Choroid plexus epithelial cell (primary cell): ENCODE measurements at regions not wholly inside any gene's neighbourhood (a gene's known extent, or its start where the extent isn't known, plus 50 kb on each side); places are given as distances from the start of the nearest gene placed in this dataset.
"Not testable (repeated sequence)": the region's sequence is repeated elsewhere in the genome, so short reads cannot be mapped to it uniquely, and the experiment has no call there.

Experiments used
- DNase-seq: peaks from one replicate; pipeline ENCODE4 v3.0.0-alpha.2; 2010; ENCODE audit warnings: low read depth
- H3K4me3 ChIP-seq: 2 replicates; pipeline ENCODE4 v1.5.1; 2011; ENCODE audit warnings: low read depth, mild to moderate bottlenecking, control low read depth, low read length, moderate library complexity
- TF ChIP-seq, protein P1 (sequence below): conservative IDR thresholded peaks from 2 replicates; pipeline ENCODE4 v1.5.1; 2011; ENCODE audit warnings: low read depth, mild to moderate bottlenecking, control low read depth, inconsistent platforms, low read length, moderate library complexity

DNA sequence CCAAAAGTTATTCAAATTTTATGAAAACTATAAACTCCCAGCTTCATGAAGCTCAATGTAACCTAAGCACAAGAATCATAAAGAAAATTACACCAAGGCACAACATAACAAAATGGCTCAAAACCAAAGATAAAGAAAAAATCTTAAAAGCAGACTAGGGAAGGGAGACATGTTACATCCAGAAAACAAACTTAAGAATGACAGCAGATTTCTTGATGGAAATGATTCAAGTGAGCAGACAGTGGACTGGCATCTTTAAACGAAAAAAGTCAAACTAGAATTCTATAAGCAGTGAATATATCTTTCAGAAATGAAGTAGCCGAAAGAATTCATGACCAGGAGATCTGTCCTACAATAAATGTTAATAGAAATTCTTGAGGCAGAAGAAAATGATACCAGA lies 75.6 kb downstream of the SHANK2 start:
- DNase-seq: peak; percentile 6
- no peak overlapping the region for H3K4me3 ChIP-seq
- TF ChIP-seq, protein P1, sequence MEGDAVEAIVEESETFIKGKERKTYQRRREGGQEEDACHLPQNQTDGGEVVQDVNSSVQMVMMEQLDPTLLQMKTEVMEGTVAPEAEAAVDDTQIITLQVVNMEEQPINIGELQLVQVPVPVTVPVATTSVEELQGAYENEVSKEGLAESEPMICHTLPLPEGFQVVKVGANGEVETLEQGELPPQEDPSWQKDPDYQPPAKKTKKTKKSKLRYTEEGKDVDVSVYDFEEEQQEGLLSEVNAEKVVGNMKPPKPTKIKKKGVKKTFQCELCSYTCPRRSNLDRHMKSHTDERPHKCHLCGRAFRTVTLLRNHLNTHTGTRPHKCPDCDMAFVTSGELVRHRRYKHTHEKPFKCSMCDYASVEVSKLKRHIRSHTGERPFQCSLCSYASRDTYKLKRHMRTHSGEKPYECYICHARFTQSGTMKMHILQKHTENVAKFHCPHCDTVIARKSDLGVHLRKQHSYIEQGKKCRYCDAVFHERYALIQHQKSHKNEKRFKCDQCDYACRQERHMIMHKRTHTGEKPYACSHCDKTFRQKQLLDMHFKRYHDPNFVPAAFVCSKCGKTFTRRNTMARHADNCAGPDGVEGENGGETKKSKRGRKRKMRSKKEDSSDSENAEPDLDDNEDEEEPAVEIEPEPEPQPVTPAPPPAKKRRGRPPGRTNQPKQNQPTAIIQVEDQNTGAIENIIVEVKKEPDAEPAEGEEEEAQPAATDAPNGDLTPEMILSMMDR: no peak

DNA sequence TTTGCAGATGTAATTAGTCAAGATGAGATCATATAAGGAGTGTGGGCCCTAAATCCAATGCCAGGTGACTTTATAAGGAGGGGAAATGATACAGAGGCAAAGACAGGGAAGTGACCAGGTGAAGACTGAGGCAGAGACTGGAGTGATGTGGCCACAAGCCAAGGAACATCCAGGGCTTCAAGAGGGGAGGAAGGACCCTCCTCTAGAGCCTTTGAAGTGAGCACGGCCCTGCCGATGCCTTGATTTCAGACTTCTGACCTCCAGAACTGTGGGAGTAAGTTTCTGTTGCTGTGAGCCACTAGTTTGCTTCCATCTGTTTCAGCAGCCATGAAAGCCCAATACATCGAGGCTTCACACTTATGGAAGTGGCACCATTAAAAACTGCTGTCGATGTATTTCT lies 78.7 kb downstream of the SHANK2 start:
- TF ChIP-seq, protein P1: no peak
- H3K4me3 ChIP-seq: no peak overlapping the region
- DNase-seq: no peak

DNA sequence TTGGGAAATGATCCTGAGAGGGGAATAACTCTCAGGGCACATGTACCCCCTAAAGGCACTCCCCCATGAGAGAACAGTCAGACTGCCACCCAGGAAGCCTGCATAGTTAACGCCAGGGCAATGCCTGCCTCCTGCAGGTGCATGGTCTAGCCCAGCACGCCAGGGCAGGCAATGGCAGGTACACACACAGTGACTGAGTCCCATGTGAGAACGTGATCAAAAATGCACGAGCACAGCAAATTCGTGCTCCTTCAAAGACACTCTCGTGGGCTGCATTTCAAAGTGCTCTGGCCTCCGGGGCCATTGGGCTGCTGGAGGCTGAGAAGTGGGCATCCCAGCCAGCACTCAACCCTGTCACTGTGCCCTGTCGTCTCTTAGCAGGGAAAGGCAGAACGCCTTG lies 79.7 kb downstream of the SHANK2 start:
- H3K4me3 ChIP-seq: no peak overlapping the region
- TF ChIP-seq, protein P1: no peak
- no peak for DNase-seq

DNA sequence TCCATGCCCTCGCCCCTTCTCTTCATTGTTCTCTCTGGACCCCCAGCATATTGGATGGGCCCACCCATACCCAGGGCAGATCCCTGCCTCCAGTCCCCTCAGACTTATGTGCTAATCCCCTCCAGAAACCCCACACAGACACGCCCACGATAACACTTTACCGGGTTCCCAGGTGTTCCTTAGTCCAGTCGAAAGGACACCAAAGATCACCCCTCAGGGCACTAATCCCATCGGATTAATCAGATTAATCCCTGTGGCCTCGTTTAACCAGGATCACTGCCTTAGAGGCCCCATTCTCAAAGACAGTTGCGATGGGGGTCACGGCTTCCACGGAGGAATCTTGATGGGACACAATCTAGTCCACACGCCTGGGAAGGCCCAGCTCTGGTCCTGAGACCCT lies 80.8 kb downstream of the SHANK2 start:
- no peak for DNase-seq
- TF ChIP-seq, protein P1: no peak
- H3K4me3 ChIP-seq: no peak overlapping the region

DNA sequence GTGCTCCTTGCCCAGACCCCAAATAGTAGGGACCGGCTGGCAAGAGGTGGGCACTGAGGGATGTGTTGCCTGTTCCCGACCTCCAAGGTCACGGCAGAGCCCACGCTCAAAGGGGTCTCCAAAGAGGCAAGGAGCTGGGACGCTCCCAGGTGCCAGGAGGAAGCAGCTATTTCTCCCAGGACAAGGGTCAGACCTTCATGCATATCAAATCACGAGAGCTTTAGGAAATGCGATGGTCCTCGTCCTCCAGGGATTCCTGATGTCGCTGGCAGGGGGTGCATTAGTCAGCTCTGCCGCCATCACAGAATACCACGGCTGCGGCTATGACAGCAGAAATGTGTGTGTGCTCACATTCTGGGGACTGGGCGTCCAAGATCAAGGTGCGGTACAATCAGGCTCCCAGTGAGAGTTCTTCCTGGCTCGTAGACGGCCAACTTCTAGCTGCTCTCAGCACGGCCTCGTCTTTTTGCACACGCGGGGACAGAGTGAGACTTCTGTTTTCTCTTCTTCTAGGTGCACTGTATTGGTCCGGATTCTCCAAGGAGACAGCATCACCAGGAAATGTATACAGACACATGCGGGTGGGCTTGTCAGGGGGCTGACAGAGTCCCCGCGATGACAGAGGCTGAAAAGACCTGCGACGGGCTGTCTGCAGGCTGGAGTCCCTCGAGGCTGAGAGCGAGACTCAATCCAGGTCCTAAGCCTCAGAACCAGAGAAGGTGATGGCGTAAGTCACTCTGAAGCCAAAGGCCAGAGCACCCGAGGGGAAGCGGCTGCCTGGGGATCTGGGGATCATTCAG lies 81.6 kb downstream of the SHANK2 start:
- TF ChIP-seq, protein P1: no peak
- H3K4me3 ChIP-seq: no peak overlapping the region
- DNase-seq: no peak

DNA sequence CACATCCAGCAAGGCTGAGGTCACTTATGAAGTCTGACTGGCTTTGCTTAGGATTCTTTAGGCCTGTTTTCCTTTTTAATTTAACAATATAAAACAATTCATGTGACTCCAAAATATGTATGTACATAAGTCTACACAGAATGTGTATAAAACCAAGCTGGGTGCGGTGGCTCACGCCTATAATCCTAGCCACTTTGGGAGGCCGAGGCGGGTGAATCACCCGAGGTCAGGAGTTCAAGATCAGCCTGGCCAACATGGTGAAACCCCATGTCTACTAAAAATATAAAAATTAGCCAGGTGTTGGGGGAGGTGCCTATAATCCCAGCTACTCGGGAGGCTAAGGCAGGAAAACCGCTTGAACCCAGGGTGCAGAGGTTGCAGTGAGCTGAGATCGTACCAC lies 83.1 kb downstream of the SHANK2 start:
- no peak overlapping the region for H3K4me3 ChIP-seq
- TF ChIP-seq, protein P1: no peak
- DNase-seq: no peak

DNA sequence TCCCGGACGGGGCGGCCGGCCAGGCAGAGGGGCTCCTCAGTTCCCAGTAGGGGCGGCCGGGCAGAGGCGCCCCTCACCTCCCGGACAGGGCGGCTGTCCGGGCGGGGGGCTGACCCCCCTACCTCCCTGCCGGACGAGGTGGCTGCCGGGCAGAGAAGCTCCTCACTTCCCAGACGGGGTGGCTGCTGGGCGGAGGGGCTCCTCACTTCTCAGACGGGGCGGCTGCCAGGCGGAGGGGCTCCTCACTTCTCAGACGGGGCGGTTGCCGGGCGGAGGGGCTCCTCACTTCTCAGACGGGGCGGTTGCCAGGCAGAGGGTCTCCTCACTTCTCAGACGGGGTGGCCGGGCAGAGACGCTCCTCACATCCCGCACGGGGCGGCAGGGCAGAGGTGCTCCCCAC lies 84.6 kb downstream of the SHANK2 start:
- DNase-seq, H3K4me3 ChIP-seq: not testable (repeated sequence)
